Right atrium auricular region (tissue), 2 donors: ENCODE measurements at regions not wholly inside any gene's neighbourhood (a gene's known extent, or its start where the extent isn't known, plus 50 kb on each side); places are given as distances from the start of the nearest gene placed in this dataset.
A peak's percentile ranks its signal among the peaks of the same experiment; 100 is the strongest.

Experiments
- DNase-seq: peaks from one replicate; pipeline ENCODE4 v3.0.0-alpha.2; 2019; ENCODE audit warnings: low spot score
- H3K27ac ChIP-seq, 2 donors: fragments of 200-600 bp; sonication (generic); 1 replicate in 1 of 2; 2 replicates in 1 of 2; pipeline ENCODE4 v1.5.1; 2016 to 2019
- H3K27me3 ChIP-seq, 2 donors: fragments of 200-600 bp; sonication (generic); one replicate each; pipeline versions ENCODE4 v1.5.1 to v1.6.0; 2017 to 2019
- H3K36me3 ChIP-seq: fragments of 200-600 bp; sonication (generic); one replicate; pipeline ENCODE4 v1.5.1; 2016
- H3K4me1 ChIP-seq, 2 donors: fragments of 200-600 bp; sonication (generic); one replicate each; pipeline versions ENCODE4 v1.5.1 to v1.6.0; 2017 to 2019
- H3K4me3 ChIP-seq, 2 donors: fragments of 200-600 bp; sonication (generic); 1 replicate in 1 of 2; 2 replicates in 1 of 2; pipeline ENCODE4 v1.5.1; 2017 to 2019; ENCODE audit warnings: mild to moderate bottlenecking in 1 of 2, moderate library complexity in 1 of 2
- H3K9me3 ChIP-seq, 2 donors: fragments of 200-600 bp; sonication (generic); one replicate each; pipeline ENCODE4 v1.5.1; 2019
- CTCF ChIP-seq, 2 donors: fragments of 200-600 bp; sonication (generic); IDR thresholded peaks; one replicate each; pipeline ENCODE4 v1.5.1; 2019; ENCODE audit warnings: antibody characterized with exemption in 2 of 2

- no peaks in the 10 kb centered on the region for H3K27me3 ChIP-seq
Measured at GRCh38 chr19:5290336-5291262, 50.0 kb downstream of the PTPRS start.

DNA sequence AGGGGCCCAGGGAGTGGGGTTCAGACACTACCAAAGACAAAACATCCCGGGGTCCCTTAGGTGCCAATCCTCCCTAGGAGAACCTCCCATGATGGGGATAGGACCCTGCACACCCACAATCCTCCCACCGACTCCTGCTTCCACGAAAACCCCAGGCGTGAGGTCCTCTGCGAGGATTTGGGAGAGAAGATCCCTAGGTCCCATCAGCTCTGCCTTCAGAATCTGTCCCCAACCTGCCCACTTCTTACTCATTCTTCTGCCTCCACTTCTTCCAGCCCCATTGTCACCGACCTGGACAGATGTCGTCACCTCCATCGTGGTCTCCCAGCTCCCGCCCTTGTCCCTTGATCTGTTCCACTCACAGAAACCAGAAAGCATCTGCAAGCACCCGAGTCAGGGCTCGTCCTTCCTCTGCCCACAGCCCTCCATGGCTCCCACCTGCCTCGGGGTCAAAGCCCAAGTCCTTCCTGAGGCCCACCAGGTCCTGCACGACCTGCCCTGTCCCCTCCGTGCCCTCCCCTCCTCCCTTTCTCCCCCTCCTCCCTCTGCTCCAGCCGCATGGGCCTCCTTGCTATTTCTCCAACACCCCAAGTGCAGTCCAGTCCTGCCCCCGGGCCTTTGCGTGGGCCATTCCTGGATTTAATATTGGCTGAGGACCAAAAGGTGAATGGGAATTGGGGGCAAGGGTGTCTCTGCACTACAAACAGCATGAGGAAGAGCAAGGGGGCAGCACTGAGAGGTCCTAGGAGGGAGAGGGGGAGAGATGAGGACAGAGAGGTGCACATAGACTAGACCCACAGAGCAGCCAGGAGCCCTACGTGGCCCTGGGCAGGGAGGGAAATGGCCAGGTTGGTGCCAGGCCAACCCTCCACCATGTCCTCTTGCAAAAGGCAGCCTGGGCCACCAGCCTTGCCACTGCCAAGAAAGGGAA is 51.3 kb downstream of the PTPRS start:
- Histone ChIP-seq H3K4me1 (peaks cover 0 to 58% of the 10 kb centered on the region in 2 donors), H3K36me3 (peaks cover 19% of the 10 kb centered on the region), H3K27me3 (no peaks in the 10 kb centered on the region), H3K27ac (peak overlapping the region; percentile 84 to 87), H3K9me3 (no peaks in the 10 kb centered on the region), H3K4me3 (peak overlapping the region in 1 of 2 donors; percentile 3)
- DNase-seq, result no peak
- no peak for TF ChIP-seq CTCF (IDR thresholded peaks at IDR 0.05)

More at GRCh38 chr19:5290336-5291262, 50.0 kb downstream of the PTPRS start:
- H3K27ac ChIP-seq, result peak overlapping the region; percentile 84 to 87
- H3K9me3 ChIP-seq, result no peaks in the 10 kb centered on the region
- peak overlapping the region; percentile 11 to 87 for H3K4me3 ChIP-seq
- peaks cover 0 to 58% of the 10 kb centered on the region in 2 donors for H3K4me1 ChIP-seq
- H3K36me3 ChIP-seq, result peaks cover 6% of the 10 kb centered on the region
- no peak for DNase-seq
- no peak for TF ChIP-seq CTCF (IDR thresholded peaks at IDR 0.05)

GRCh38 chr19:5288347-5288739 is 52.3 kb downstream of the PTPRS start:
- Histone ChIP-seq H3K4me3 (peak overlapping the region in 1 of 2 donors; percentile 3), H3K4me1 (peaks cover 0 to 58% of the 10 kb centered on the region in 2 donors), H3K36me3 (peaks cover 19% of the 10 kb centered on the region), H3K9me3 (no peaks in the 10 kb centered on the region), H3K27me3 (no peaks in the 10 kb centered on the region), H3K27ac (peak overlapping the region; percentile 26 to 84)
- DNase-seq, result no peak
- TF ChIP-seq CTCF (IDR thresholded peaks at IDR 0.05), result no peak

- H3K27ac ChIP-seq, result peak overlapping the region in 1 of 2 donors; percentile 37
- H3K36me3 ChIP-seq, result peaks cover 19% of the 10 kb centered on the region
- no peak for DNase-seq
- peaks cover 0 to 54% of the 10 kb centered on the region in 2 donors for H3K4me1 ChIP-seq
- TF ChIP-seq CTCF (IDR thresholded peaks at IDR 0.05), result no peak
- no peak overlapping the region for H3K4me3 ChIP-seq
- H3K27me3 ChIP-seq, result no peaks in the 10 kb centered on the region
- H3K9me3 ChIP-seq, result no peaks in the 10 kb centered on the region
Measured at GRCh38 chr19:5287066-5287465, 53.5 kb downstream of the PTPRS start.

DNA sequence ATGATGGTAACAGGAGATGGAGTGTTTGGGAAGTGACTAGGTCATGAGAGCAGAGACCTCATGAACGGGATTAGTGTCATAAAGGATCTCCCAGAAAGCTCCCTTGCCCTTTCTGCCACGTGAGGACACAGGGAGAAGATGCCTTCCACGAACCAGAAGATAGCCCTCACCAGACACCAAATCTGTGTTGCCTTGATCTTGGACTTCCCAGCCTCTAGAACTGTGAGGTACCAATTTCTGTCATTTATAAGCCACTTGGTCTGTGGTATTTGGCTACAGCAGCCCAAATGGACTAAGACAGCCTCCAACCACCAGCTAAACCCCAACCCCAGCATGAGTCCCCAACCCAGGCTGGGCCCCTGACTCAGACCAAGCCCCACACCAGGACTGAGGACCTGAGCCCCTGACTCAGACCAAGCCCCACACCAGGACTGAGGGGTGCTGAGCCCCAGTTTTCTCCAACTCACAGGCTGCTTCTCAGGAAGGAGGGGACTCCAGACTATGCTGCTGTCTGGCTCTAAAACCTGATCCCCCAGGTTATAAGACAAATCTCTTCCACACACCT is 54.1 kb downstream of the PTPRS start:
- Histone ChIP-seq H3K9me3 (no peaks in the 10 kb centered on the region), H3K36me3 (peaks cover 19% of the 10 kb centered on the region), H3K27ac (peak overlapping the region in 1 of 2 donors; percentile 37), H3K27me3 (no peaks in the 10 kb centered on the region), H3K4me3 (no peak overlapping the region), H3K4me1 (peaks cover 0 to 54% of the 10 kb centered on the region in 2 donors)
- no peak for DNase-seq
- no peak for TF ChIP-seq CTCF (IDR thresholded peaks at IDR 0.05)
